H1 (cell line): ENCODE measurements at regions not wholly inside any gene's neighbourhood (a gene's known extent, or its start where the extent isn't known, plus 50 kb on each side); places are given as distances from the start of the nearest gene placed in this dataset.

Experiments used
- CTCF ChIA-PET: fragments of 300-600 bp; sonication (Branson Sonifier 250); formaldehyde crosslinking; loops from one replicate; lab custom pipeline; 2021; ENCODE audit not compliant: partially characterized antibody; lab: Charles Lee
- POLR2A ChIA-PET: fragments of 300-600 bp; sonication (Branson Sonifier 250); formaldehyde crosslinking; loops from one replicate; lab custom pipeline; 2021; ENCODE audit warnings: inconsistent platforms; ENCODE audit not compliant: partially characterized antibody; lab: Charles Lee
- DNase-seq, 2 experiments: peaks; one replicate each; pipeline versions ENCODE4 v3.0.0 to v3.0.0-alpha.2; 2010 to 2022; ENCODE audit warnings: low spot score in 2 of 2, low read depth in 1 of 2, mixed read lengths in 1 of 2
- FAIRE-seq: peaks from 2 replicates; lab custom pipeline; 2011; peaks lifted over from hg19 to GRCh38; lab: Jason Lieb, UNC
- H2AFZ ChIP-seq: 2 replicates; pipeline ENCODE4 v1.8.1; 2012; ENCODE audit warnings: low read length, inconsistent platforms
- H2AK5ac ChIP-seq: 2 replicates; pipeline ENCODE4 v1.6.1; 2013; ENCODE audit warnings: low read depth, low read length
- H2BK120ac ChIP-seq: replicated peaks from 2 replicates; pipeline ENCODE3; 2013; ENCODE audit warnings: low read depth, low read length, inconsistent platforms
- H2BK12ac ChIP-seq: 2 replicates; pipeline ENCODE4 v1.6.1; 2013; ENCODE audit warnings: low read depth, low read length
- H2BK15ac ChIP-seq: 2 replicates; pipeline ENCODE4 v1.6.1; 2013; ENCODE audit warnings: low read length
- H2BK20ac ChIP-seq: 2 replicates; pipeline ENCODE4 v1.6.1; 2013; ENCODE audit warnings: low read length
- H2BK5ac ChIP-seq: 2 replicates; pipeline ENCODE4 v1.6.1; 2013; ENCODE audit warnings: low read depth, low read length
- H3K14ac ChIP-seq: 2 replicates; pipeline ENCODE4 v1.6.1; 2013; ENCODE audit warnings: inconsistent platforms; ENCODE audit not compliant: insufficient read length
- H3K18ac ChIP-seq: 2 replicates; pipeline ENCODE4 v1.6.1; 2013; ENCODE audit warnings: low read length; ENCODE audit errors: extremely low read depth
- H3K23ac ChIP-seq: 2 replicates; pipeline ENCODE4 v1.6.1; 2013; ENCODE audit warnings: inconsistent platforms; ENCODE audit not compliant: insufficient read length
- H3K23me2 ChIP-seq: 2 replicates; pipeline ENCODE4 v1.6.1; 2013; ENCODE audit warnings: low read depth, low read length
- H3K27ac ChIP-seq: 2 replicates; pipeline ENCODE4 v1.6.1; 2011; ENCODE audit warnings: low read depth, low read length, inconsistent platforms
- H3K27me3 ChIP-seq, 4 experiments: replicated peaks in 1 of 4; 1 replicate in 1 of 4; 2 replicates in 3 of 4; pipeline versions ENCODE4 v1.6.1 to v1.8.1; 2011 to 2013; ENCODE audit warnings: low read length in 3 of 4, mild to moderate bottlenecking in 3 of 4, inconsistent platforms in 2 of 4, mixed read lengths in 2 of 4, moderate library complexity in 1 of 4; ENCODE audit not compliant: control insufficient read depth in 3 of 4, insufficient read depth in 3 of 4; ENCODE audit errors: extremely low read depth in 1 of 4
- H3K36me3 ChIP-seq, 4 experiments: 2 replicates each; pipeline versions ENCODE4 v1.6.1 to v1.8.1; 2011 to 2013; ENCODE audit warnings: mild to moderate bottlenecking in 4 of 4, low read length in 3 of 4, moderate library complexity in 2 of 4, control low read depth in 1 of 4, inconsistent platforms in 1 of 4; ENCODE audit not compliant: insufficient read depth in 4 of 4, control insufficient read depth in 2 of 4
- H3K4ac ChIP-seq: replicated peaks from 2 replicates; pipeline ENCODE3; 2013; ENCODE audit warnings: low read length, low read depth, mixed read lengths, inconsistent platforms; ENCODE audit not compliant: insufficient read length
- H3K4me1 ChIP-seq, 4 experiments: replicated peaks in 1 of 4; 1 replicate in 1 of 4; 2 replicates in 3 of 4; pipeline versions ENCODE4 v1.6.1 to v1.8.1; 2011 to 2013; ENCODE audit warnings: low read length in 3 of 4, inconsistent platforms in 2 of 4, mixed read lengths in 1 of 4; ENCODE audit not compliant: insufficient read depth in 4 of 4, control insufficient read depth in 3 of 4
- H3K4me2 ChIP-seq, 2 experiments: 2 replicates each; pipeline versions ENCODE4 v1.6.1 to v1.8.1; 2011 to 2013; ENCODE audit warnings: low read depth in 2 of 2, low read length in 2 of 2, control low read depth in 1 of 2, inconsistent platforms in 1 of 2, mild to moderate bottlenecking in 1 of 2; ENCODE audit not compliant: insufficient read depth in 1 of 2
- H3K4me3 ChIP-seq, 4 experiments: fragments of 200-600, 300-600 bp in 1 of 4; sonication (generic), shearing (Covaris generic), sonication (Bioruptor Twin) in 1 of 4; 2 replicates each; pipeline versions ENCODE4 v1.5.1 to v1.8.1; 2011 to 2016; ENCODE audit warnings: low read length in 4 of 4, low read depth in 3 of 4, control low read depth in 2 of 4, inconsistent platforms in 2 of 4, mild to moderate bottlenecking in 2 of 4, mixed read lengths in 1 of 4, moderate library complexity in 1 of 4; ENCODE audit not compliant: insufficient read depth in 2 of 4; ENCODE audit errors: extremely low read depth in 1 of 4
- H3K56ac ChIP-seq: replicated peaks from 2 replicates; pipeline ENCODE3; 2013; ENCODE audit warnings: low read depth, mild to moderate bottlenecking, mixed read lengths, low read length, inconsistent platforms; ENCODE audit not compliant: insufficient read length
- H3K79me1 ChIP-seq: 2 replicates; pipeline ENCODE4 v1.6.1; 2013; ENCODE audit warnings: low read depth, low read length, control low read depth
- H3K79me2 ChIP-seq, 2 experiments: 2 replicates each; pipeline versions ENCODE4 v1.6.1 to v1.8.1; 2012 to 2013; ENCODE audit warnings: low read length in 2 of 2, mild to moderate bottlenecking in 2 of 2, inconsistent platforms in 1 of 2; ENCODE audit not compliant: insufficient read depth in 2 of 2, control insufficient read depth in 1 of 2
- H3K9ac ChIP-seq, 4 experiments: replicated peaks in 1 of 4; 1 replicate in 1 of 4; 2 replicates in 3 of 4; pipeline versions ENCODE4 v1.6.1 to v1.8.1; 2011 to 2013; ENCODE audit warnings: low read depth in 3 of 4, low read length in 3 of 4, control low read depth in 2 of 4, mild to moderate bottlenecking in 2 of 4, moderate library complexity in 2 of 4, inconsistent platforms in 1 of 4; ENCODE audit errors: extremely low read depth in 1 of 4
- H3K9me3 ChIP-seq, 2 experiments: 2 replicates each; pipeline versions ENCODE4 v1.6.1 to v1.8.1; 2012 to 2013; ENCODE audit warnings: mild to moderate bottlenecking in 2 of 2, moderate library complexity in 2 of 2, control low read depth in 1 of 2, inconsistent platforms in 1 of 2, low read depth in 1 of 2, low read length in 1 of 2, mixed read lengths in 1 of 2; ENCODE audit not compliant: insufficient read depth in 2 of 2
- H4K20me1 ChIP-seq, 2 experiments: replicated peaks in 1 of 2; 2 replicates each; pipeline versions ENCODE3 to v1.8.1; 2011 to 2013; ENCODE audit warnings: inconsistent platforms in 2 of 2, low read length in 2 of 2, mild to moderate bottlenecking in 1 of 2; ENCODE audit not compliant: insufficient read depth in 2 of 2, control insufficient read depth in 1 of 2
- H4K5ac ChIP-seq: 2 replicates; pipeline ENCODE4 v1.6.1; 2013; ENCODE audit warnings: low read length, low read depth, mixed read lengths, inconsistent platforms; ENCODE audit not compliant: insufficient read length
- H4K8ac ChIP-seq: 2 replicates; pipeline ENCODE4 v1.8.0; 2013; ENCODE audit warnings: mild to moderate bottlenecking, moderate library complexity, low read length, inconsistent platforms; ENCODE audit not compliant: insufficient read depth; ENCODE audit errors: extremely low read depth
- H4K91ac ChIP-seq: replicated peaks from 2 replicates; pipeline ENCODE3; 2013; ENCODE audit warnings: low read length, mixed read lengths, inconsistent platforms; ENCODE audit not compliant: insufficient read length
- EGR1 ChIP-seq: IDR thresholded peaks from 2 replicates; pipeline ENCODE4 v1.6.1; 2011; ENCODE audit warnings: low read depth, low read length, borderline replicate concordance
- EZH2 ChIP-seq: fragments of 200-600 bp; sonication (generic); IDR thresholded peaks from 2 replicates; pipeline ENCODE4 v1.7.1; 2012; ENCODE audit warnings: low read depth, mild to moderate bottlenecking, moderate library complexity, low read length, inconsistent platforms; ENCODE audit not compliant: severe bottlenecking
- NANOG ChIP-seq: IDR thresholded peaks from 2 replicates; pipeline ENCODE4 v1.6.1; 2011; ENCODE audit warnings: low read length, low read depth, mild to moderate bottlenecking, inconsistent platforms; ENCODE audit not compliant: insufficient read depth, poor library complexity, severe bottlenecking
- RAD21 ChIP-seq, 2 experiments: IDR thresholded peaks in 1 of 2; conservative IDR thresholded peaks in 1 of 2; 2 replicates each; pipeline ENCODE4 v1.6.1; 2011; ENCODE audit warnings: low read depth in 2 of 2, low read length in 2 of 2, improper control_type of control experiment in 1 of 2, inconsistent platforms in 1 of 2, mild to moderate bottlenecking in 1 of 2, moderate library complexity in 1 of 2
- WGBS, 2 experiments: shearing (Covaris generic) in 1 of 2; methylation state at CpG; one replicate each; pipeline versions ENCODE4 v1.1.6 to v1.1.7; 2013 to 2015; ENCODE audit warnings: low lambda C conversion rate in 2 of 2, mixed read lengths in 2 of 2, inconsistent platforms in 1 of 2, low coverage in 1 of 2, missing lambda C conversion rate in 1 of 2; ENCODE audit not compliant: insufficient replicate concordance in 2 of 2, insufficient coverage in 1 of 2, insufficient read length in 1 of 2; ENCODE audit errors: extremely low coverage in 1 of 2, missing lambda C conversion rate in 1 of 2; 5-methylcytosine and 5-hydroxymethylcytosine counted together

GRCh38 chr10:131811630-131812403, 89.0 kb upstream of the PPP2R2D start:
- Histone ChIP-seq H3K23me2 (no peaks in the 10 kb centered on the region; the same call in 1 of the 2 replicates), H3K27ac (no peak overlapping the region), H3K79me1 (no peaks in the 10 kb centered on the region), H4K8ac (no peak overlapping the region), H3K9ac (no peak overlapping the region), H2BK12ac (no peak overlapping the region), H2BK120ac (no peak overlapping the region), H3K4ac (no peak overlapping the region), H3K27me3 (no peaks in the 10 kb centered on the region; a peak in 1 of 7 replicates), H3K79me2 (no peaks in the 10 kb centered on the region), H3K9me3 (no peaks in the 10 kb centered on the region), H3K4me1 (peaks cover 0 to 2% (median 0%) of the 10 kb centered on the region in 4 experiments; a peak in 1 of 7 replicates), H3K36me3 (no peaks in the 10 kb centered on the region), H4K20me1 (peaks cover 0 to 2% of the 10 kb centered on the region in 2 experiments), H2BK20ac (no peak overlapping the region), H3K14ac (no peak overlapping the region), H4K5ac (no peak overlapping the region), H2BK5ac (no peak overlapping the region), H2AK5ac (no peak overlapping the region), H3K4me2 (no peak overlapping the region), H2AFZ (no peak overlapping the region), H3K56ac (no peak overlapping the region), H3K4me3 (no peak overlapping the region), H2BK15ac (no peak overlapping the region), H4K91ac (no peak overlapping the region), H3K18ac (no peak overlapping the region), H3K23ac (no peak overlapping the region)
- 95% methylated on average over 19 of the region's 23 CpGs; no CpG with 5 or more reads in 1 of the 2 experiments for WGBS, 2 experiments
- no peak for DNase-seq
- POLR2A ChIA-PET, result no interaction called here
- TF ChIP-seq EZH2, result no peak
- TF ChIP-seq NANOG, result no peak
- TF ChIP-seq EGR1, result peak; percentile 58; the same call in 1 of the 2 replicates
- TF ChIP-seq RAD21 (IDR thresholded peaks at IDR 0.05 in 1 of 2, conservative IDR thresholded peaks at IDR 0.05 in 1 of 2; ENCODE audit: low read depth in 2 of 2, low read length in 2 of 2), result no peak
- CTCF ChIA-PET, result no interaction called here
- no peak for FAIRE-seq
